T-helper 17 cell (primary cell): ENCODE measurements at regions not wholly inside any gene's neighbourhood (a gene's known extent, or its start where the extent isn't known, plus 50 kb on each side); places are given as distances from the start of the nearest gene placed in this dataset.

Experiments
- ATAC-seq: fragments of 150-1000 bp; cut with Tn5 transposase; 2 replicates; pipeline ENCODE4 v1.10.0; 2021; ENCODE audit warnings: mild to moderate bottlenecking, moderate library complexity
- DNase-seq, 3 donors: peaks; one replicate each; pipeline versions ENCODE4 v3.0.0 to v3.0.0-alpha.2; 2020 to 2021
- H3K9me3 ChIP-seq: one replicate; pipeline ENCODE4 v1.7.0; 2013; ENCODE audit warnings: low read length, mild to moderate bottlenecking; ENCODE audit not compliant: control insufficient read depth, poor library complexity, severe bottlenecking
- H3K27ac Mint-ChIP-seq: one replicate; pipeline ENCODE4 v1.8.0; 2022; ENCODE audit warnings: mild to moderate bottlenecking, moderate library complexity, mixed read lengths
- H3K27me3 Mint-ChIP-seq: one replicate; pipeline ENCODE4 v1.8.0; 2022; ENCODE audit warnings: mixed read lengths
- H3K36me3 Mint-ChIP-seq: one replicate; pipeline ENCODE4 v1.8.0; 2022; ENCODE audit warnings: low read depth, mixed read lengths
- H3K4me1 Mint-ChIP-seq: one replicate; pipeline ENCODE4 v1.8.0; 2022; ENCODE audit warnings: mild to moderate bottlenecking, mixed read lengths
- H3K4me3 Mint-ChIP-seq: one replicate; pipeline ENCODE4 v1.8.0; 2022; ENCODE audit warnings: mild to moderate bottlenecking, moderate library complexity, mixed read lengths

GRCh38 chr14:83548061-83548839 lies 1981.7 kb upstream of the FLRT2 start:
- H3K4me1 Mint-ChIP-seq = no peaks in the 10 kb centered on the region
- H3K36me3 Mint-ChIP-seq = no peaks in the 10 kb centered on the region
- H3K9me3 ChIP-seq = no peaks in the 10 kb centered on the region
- DNase-seq = no peak
- no peak for ATAC-seq
- H3K4me3 Mint-ChIP-seq = no peak overlapping the region
- no peak overlapping the region for H3K27ac Mint-ChIP-seq
- no peaks in the 10 kb centered on the region for H3K27me3 Mint-ChIP-seq

DNA sequence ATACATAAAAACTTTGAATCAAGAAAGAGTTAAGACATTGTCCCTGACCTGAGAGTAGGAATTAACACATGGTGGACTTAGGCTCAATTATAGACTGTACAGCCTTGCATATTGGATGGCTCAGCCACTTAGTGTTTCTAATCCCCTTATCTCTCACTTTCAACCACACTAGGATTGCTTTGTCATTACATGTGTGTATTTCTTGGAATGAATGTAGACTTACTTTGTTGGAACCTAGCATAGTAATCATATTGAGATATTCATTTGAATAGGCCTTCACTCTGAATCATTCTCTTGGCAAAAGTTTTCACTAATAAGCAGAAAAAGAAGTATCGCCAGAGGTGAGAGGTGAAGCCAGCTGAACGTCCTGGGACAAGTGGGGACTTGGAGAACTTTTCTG lies 1973.9 kb upstream of the FLRT2 start:
- Mint-ChIP-seq H3K27me3 (no peaks in the 10 kb centered on the region), H3K4me1 (no peaks in the 10 kb centered on the region), H3K4me3 (no peak overlapping the region), H3K36me3 (no peaks in the 10 kb centered on the region), H3K27ac (no peak overlapping the region)
- no peak for ATAC-seq
- no peak for DNase-seq
- H3K9me3 ChIP-seq = no peaks in the 10 kb centered on the region

- no peaks in the 10 kb centered on the region for H3K4me1 Mint-ChIP-seq
- no peak for ATAC-seq
- DNase-seq = no peak
- no peaks in the 10 kb centered on the region for H3K36me3 Mint-ChIP-seq
- H3K27me3 Mint-ChIP-seq = no peaks in the 10 kb centered on the region
- H3K4me3 Mint-ChIP-seq = no peak overlapping the region
- H3K27ac Mint-ChIP-seq = no peak overlapping the region
- no peaks in the 10 kb centered on the region for H3K9me3 ChIP-seq
Observed at GRCh38 chr14:83556746-83557453, 1973.0 kb upstream of the FLRT2 start.

DNA sequence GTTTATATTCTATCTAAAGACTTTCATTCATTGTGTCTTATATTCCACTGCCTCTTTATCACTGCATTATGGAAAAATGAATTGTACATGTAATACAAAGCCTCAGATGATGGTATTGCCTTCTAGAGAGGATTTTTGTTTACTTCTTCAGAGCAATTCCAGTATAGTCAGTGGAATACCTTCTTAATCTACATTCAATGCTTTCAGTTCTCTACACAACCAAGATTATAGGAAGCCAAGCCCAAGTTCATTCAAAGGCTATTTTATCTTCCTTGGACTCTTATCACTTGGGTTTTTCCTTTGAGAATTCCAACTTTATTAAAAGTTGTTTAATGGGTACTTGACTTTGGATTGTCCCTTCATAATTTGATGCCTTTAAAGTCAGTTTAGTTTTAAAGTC lies 1971.0 kb upstream of the FLRT2 start:
- Mint-ChIP-seq H3K27me3 (no peaks in the 10 kb centered on the region), H3K27ac (no peak overlapping the region), H3K36me3 (no peaks in the 10 kb centered on the region)

DNA sequence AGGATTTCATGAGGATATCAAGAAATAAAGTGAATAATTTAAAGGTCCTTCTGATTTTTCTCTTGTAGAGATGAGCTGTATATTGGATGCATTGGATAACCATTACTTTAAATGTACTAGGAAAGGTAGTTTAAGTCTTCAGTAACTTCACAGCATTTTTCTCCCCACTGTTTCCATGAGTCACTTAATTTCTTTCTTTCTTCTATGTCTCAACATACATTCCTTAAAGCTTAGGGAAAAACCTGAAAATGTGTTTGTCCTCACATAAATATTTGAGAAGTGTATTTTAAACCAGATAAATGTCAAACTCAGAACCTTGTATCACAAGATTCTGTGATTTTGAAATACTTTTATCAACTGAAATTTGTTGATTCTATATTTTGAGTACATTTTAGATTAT lies 1970.2 kb upstream of the FLRT2 start:
- no peaks in the 10 kb centered on the region for H3K9me3 ChIP-seq
- no peaks in the 10 kb centered on the region for H3K36me3 Mint-ChIP-seq
- no peaks in the 10 kb centered on the region for H3K27me3 Mint-ChIP-seq
- H3K4me1 Mint-ChIP-seq = no peaks in the 10 kb centered on the region
- DNase-seq (no peak), ATAC-seq (no peak)
- no peak overlapping the region for H3K4me3 Mint-ChIP-seq
- no peak overlapping the region for H3K27ac Mint-ChIP-seq

More for the DNA sequence above, 1971.0 kb upstream of the FLRT2 start:
- no peaks in the 10 kb centered on the region for H3K9me3 ChIP-seq
- ATAC-seq (no peak), DNase-seq (no peak)
- H3K4me3 Mint-ChIP-seq = no peak overlapping the region
- H3K4me1 Mint-ChIP-seq = no peaks in the 10 kb centered on the region

DNA sequence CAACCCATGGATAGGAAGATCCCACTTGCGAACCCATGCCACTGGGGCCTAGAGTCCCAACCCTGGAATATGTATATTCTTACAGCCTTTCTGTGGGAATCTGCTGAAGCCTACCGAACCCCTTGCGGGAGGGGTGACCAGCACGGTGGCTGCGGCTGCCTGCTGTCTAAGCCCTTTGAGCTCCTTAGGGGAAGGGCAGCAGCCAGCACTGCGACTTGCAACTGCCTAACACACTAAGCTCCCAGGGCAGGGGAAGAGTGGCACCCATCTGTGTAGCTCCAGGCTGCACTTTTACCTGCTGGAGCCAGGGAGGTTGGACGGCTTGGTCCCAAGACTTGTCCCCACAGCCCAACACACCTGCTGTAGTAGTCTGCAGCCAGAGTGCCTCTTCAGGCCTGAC lies 1968.7 kb upstream of the FLRT2 start:
- no peaks in the 10 kb centered on the region for H3K9me3 ChIP-seq
- Mint-ChIP-seq H3K4me1 (no peaks in the 10 kb centered on the region), H3K36me3 (no peaks in the 10 kb centered on the region), H3K27me3 (no peaks in the 10 kb centered on the region), H3K27ac (no peak overlapping the region), H3K4me3 (no peak overlapping the region)
- DNase-seq = no peak
- no peak for ATAC-seq

DNA sequence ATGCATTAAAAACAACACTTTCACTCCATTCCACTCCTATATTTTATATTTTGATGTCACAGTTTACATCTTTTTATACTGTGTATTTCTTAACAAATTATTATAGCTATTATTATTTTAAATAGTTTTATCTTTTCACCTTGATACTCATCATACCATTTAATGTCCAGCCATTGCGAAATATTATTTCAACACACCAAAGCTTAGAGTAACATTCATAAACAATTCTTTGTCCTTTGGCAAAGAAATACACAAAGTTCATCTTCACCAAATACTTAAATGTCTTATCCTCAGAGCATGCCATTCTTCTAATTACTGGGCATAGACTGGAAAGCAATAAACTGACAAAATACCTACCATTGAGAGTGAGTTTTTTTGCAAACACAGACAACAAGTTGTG lies 1963.4 kb upstream of the FLRT2 start:
- H3K4me1 Mint-ChIP-seq = no peaks in the 10 kb centered on the region
- H3K27me3 Mint-ChIP-seq = no peaks in the 10 kb centered on the region
- no peaks in the 10 kb centered on the region for H3K36me3 Mint-ChIP-seq
- ATAC-seq (no peak), DNase-seq (no peak)
- no peak overlapping the region for H3K4me3 Mint-ChIP-seq
- no peak overlapping the region for H3K27ac Mint-ChIP-seq
- H3K9me3 ChIP-seq = no peaks in the 10 kb centered on the region

GRCh38 chr14:83568141-83568540 lies 1961.8 kb upstream of the FLRT2 start:
- Mint-ChIP-seq H3K27me3 (no peaks in the 10 kb centered on the region), H3K4me1 (no peaks in the 10 kb centered on the region), H3K4me3 (no peak overlapping the region), H3K27ac (no peak overlapping the region), H3K36me3 (no peaks in the 10 kb centered on the region)
- DNase-seq (no peak), ATAC-seq (no peak)
- H3K9me3 ChIP-seq = no peaks in the 10 kb centered on the region

GRCh38 chr14:83575301-83575700 lies 1954.6 kb upstream of the FLRT2 start:
- H3K36me3 Mint-ChIP-seq = no peaks in the 10 kb centered on the region
- no peaks in the 10 kb centered on the region for H3K4me1 Mint-ChIP-seq
- no peak for ATAC-seq

DNA sequence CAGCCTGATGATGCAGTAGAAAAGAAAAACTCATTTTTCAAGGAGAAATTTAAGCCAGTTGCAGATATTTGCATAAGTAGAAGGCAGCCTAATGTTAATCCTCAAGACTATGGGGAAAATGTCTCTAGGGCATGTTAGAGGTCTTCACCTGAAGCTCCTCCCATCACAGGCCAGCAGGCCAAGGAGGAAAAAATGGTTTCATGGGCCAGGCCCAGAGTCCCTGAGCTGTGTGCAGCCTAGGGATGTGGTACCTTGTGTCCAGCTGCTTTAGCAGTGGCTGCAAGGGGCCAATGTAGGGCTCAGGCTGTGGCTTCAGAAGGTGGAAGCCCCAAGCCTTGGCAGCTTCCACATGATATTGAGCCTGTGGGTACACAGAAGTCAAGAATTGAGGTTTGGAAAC lies 1946.7 kb upstream of the FLRT2 start:
- Mint-ChIP-seq H3K27ac (no peak overlapping the region), H3K27me3 (no peaks in the 10 kb centered on the region), H3K4me3 (no peak overlapping the region), H3K4me1 (no peaks in the 10 kb centered on the region), H3K36me3 (no peaks in the 10 kb centered on the region)
- no peaks in the 10 kb centered on the region for H3K9me3 ChIP-seq
- no peak for ATAC-seq
- DNase-seq = no peak

More at GRCh38 chr14:83575301-83575700, 1954.6 kb upstream of the FLRT2 start:
- no peak overlapping the region for H3K27ac Mint-ChIP-seq
- H3K9me3 ChIP-seq = no peaks in the 10 kb centered on the region
- no peak overlapping the region for H3K4me3 Mint-ChIP-seq
- H3K27me3 Mint-ChIP-seq = no peaks in the 10 kb centered on the region
- DNase-seq = no peak

GRCh38 chr14:83594874-83595273 lies 1935.1 kb upstream of the FLRT2 start:
- peaks cover 2% of the 10 kb centered on the region for H3K9me3 ChIP-seq
- H3K36me3 Mint-ChIP-seq = no peaks in the 10 kb centered on the region
- no peak overlapping the region for H3K4me3 Mint-ChIP-seq
- no peak overlapping the region for H3K27ac Mint-ChIP-seq
- no peaks in the 10 kb centered on the region for H3K27me3 Mint-ChIP-seq
- ATAC-seq = no peak
- H3K4me1 Mint-ChIP-seq = no peaks in the 10 kb centered on the region
- DNase-seq = no peak

- Mint-ChIP-seq H3K27ac (no peak overlapping the region), H3K27me3 (no peaks in the 10 kb centered on the region), H3K4me1 (no peaks in the 10 kb centered on the region), H3K4me3 (no peak overlapping the region), H3K36me3 (no peaks in the 10 kb centered on the region)
- no peak for ATAC-seq
- no peak for DNase-seq
- H3K9me3 ChIP-seq = no peaks in the 10 kb centered on the region
Observed at GRCh38 chr14:83607682-83608081, 1922.3 kb upstream of the FLRT2 start.

GRCh38 chr14:83611491-83611890 lies 1918.5 kb upstream of the FLRT2 start:
- ATAC-seq (no peak), DNase-seq (no peak)
- no peaks in the 10 kb centered on the region for H3K27me3 Mint-ChIP-seq
- H3K4me1 Mint-ChIP-seq = no peaks in the 10 kb centered on the region
- H3K4me3 Mint-ChIP-seq = no peak overlapping the region
- no peak overlapping the region for H3K27ac Mint-ChIP-seq
- no peaks in the 10 kb centered on the region for H3K36me3 Mint-ChIP-seq
- no peaks in the 10 kb centered on the region for H3K9me3 ChIP-seq

- no peaks in the 10 kb centered on the region for H3K9me3 ChIP-seq
- no peak for ATAC-seq
- Mint-ChIP-seq H3K36me3 (no peaks in the 10 kb centered on the region), H3K4me3 (no peak overlapping the region), H3K27me3 (no peaks in the 10 kb centered on the region), H3K27ac (no peak overlapping the region), H3K4me1 (no peaks in the 10 kb centered on the region)
- no peak for DNase-seq
Observed at GRCh38 chr14:83611906-83612390, 1918.0 kb upstream of the FLRT2 start.
